IMR-90 (cell line): ENCODE measurements at regions not wholly inside any gene's neighbourhood (a gene's known extent, or its start where the extent isn't known, plus 50 kb on each side); places are given as distances from the start of the nearest gene placed in this dataset.

Experiments
- ATAC-seq: fragments of 200-7000 bp; cut with Tn5 transposase; 2 replicates; pipeline ENCODE4 v1.9.1; 2020; ENCODE audit warnings: low read depth, mild to moderate bottlenecking, moderate library complexity
- BruUV-seq: library from RNA; stranded (reverse); fragments of 400-500 nt; replicated peaks from 2 replicates; lab custom pipeline; 2021; lab: Mats Ljungman, UMichigan
- CTCF ChIA-PET: fragments of 300-600 bp; formaldehyde crosslinking; extraction: SDS; loops from one replicate; lab custom pipeline; 2021; ENCODE audit warnings: antibody characterized with exemption; lab: Yijun Ruan, JAX
- POLR2A ChIA-PET: fragments of 300-600 bp; sonication (Branson Sonifier 250); formaldehyde crosslinking; loops from one replicate; lab custom pipeline; 2022; ENCODE audit warnings: antibody characterized with exemption; ENCODE audit not compliant: unreplicated experiment; lab: Charles Lee
- DNase-seq: peaks from one replicate; pipeline ENCODE4 v3.0.0; 2013
- H2AFZ ChIP-seq: replicated peaks from 2 replicates; pipeline ENCODE3; 2013; ENCODE audit warnings: low read length, mild to moderate bottlenecking; ENCODE audit not compliant: poor library complexity
- H2AK5ac ChIP-seq: 2 replicates; pipeline ENCODE4 v1.6.1; 2013; ENCODE audit warnings: low read depth, low read length, inconsistent platforms
- H2AK9ac ChIP-seq: replicated peaks from 2 replicates; pipeline ENCODE3; 2013; ENCODE audit warnings: mild to moderate bottlenecking, low read depth, low read length, moderate library complexity; ENCODE audit not compliant: poor library complexity
- H2BK120ac ChIP-seq: 2 replicates; pipeline ENCODE4 v1.6.1; 2013; ENCODE audit warnings: low read depth, low read length, inconsistent platforms
- H2BK15ac ChIP-seq: 3 replicates; pipeline ENCODE4 v1.6.1; 2013; ENCODE audit warnings: low read depth, low read length, inconsistent platforms
- H2BK20ac ChIP-seq: 2 replicates; pipeline ENCODE4 v1.6.1; 2013; ENCODE audit warnings: low read depth, mild to moderate bottlenecking, inconsistent platforms, low read length, moderate library complexity
- H2BK5ac ChIP-seq: 2 replicates; pipeline ENCODE4 v1.6.1; 2013; ENCODE audit warnings: mild to moderate bottlenecking, low read depth, low read length, inconsistent platforms; ENCODE audit not compliant: poor library complexity, severe bottlenecking
- H3K14ac ChIP-seq: replicated peaks from 2 replicates; pipeline ENCODE4 v1.6.1; 2013; ENCODE audit warnings: low read depth, low read length, inconsistent platforms
- H3K18ac ChIP-seq: 2 replicates; pipeline ENCODE4 v1.6.1; 2013; ENCODE audit warnings: low read depth, low read length, control low read depth
- H3K23ac ChIP-seq: 2 replicates; pipeline ENCODE4 v1.6.1; 2013; ENCODE audit warnings: low read depth, low read length, inconsistent platforms
- H3K27ac ChIP-seq: 2 replicates; pipeline ENCODE4 v1.5.1; 2013; ENCODE audit warnings: mild to moderate bottlenecking, control low read depth, low read length; ENCODE audit not compliant: insufficient read depth
- H3K27me3 ChIP-seq: 2 replicates; pipeline ENCODE4 v1.6.1; 2013; ENCODE audit warnings: low read length; ENCODE audit not compliant: control insufficient read depth, insufficient read depth
- H3K36me3 ChIP-seq: 2 replicates; pipeline ENCODE4 v1.6.1; 2013; ENCODE audit warnings: low read length, mixed read lengths; ENCODE audit not compliant: control insufficient read depth, insufficient read depth
- H3K4ac ChIP-seq: 2 replicates; pipeline ENCODE4 v1.6.1; 2013; ENCODE audit warnings: low read depth, low read length, inconsistent platforms
- H3K4me1 ChIP-seq: 2 replicates; pipeline ENCODE4 v1.6.1; 2013; ENCODE audit warnings: low read length, mixed read lengths; ENCODE audit not compliant: control insufficient read depth, insufficient read depth
- H3K4me2 ChIP-seq: 2 replicates; pipeline ENCODE4 v1.6.1; 2013; ENCODE audit warnings: low read depth, mild to moderate bottlenecking, control low read depth, low read length, moderate library complexity
- H3K4me3 ChIP-seq: 2 replicates; pipeline ENCODE4 v1.5.1; 2013; ENCODE audit warnings: low read depth, mild to moderate bottlenecking, control low read depth, low read length, moderate library complexity; ENCODE audit not compliant: insufficient read depth
- H3K56ac ChIP-seq: 2 replicates; pipeline ENCODE4 v1.6.1; 2013; ENCODE audit warnings: low read length, inconsistent platforms; ENCODE audit not compliant: insufficient read depth; ENCODE audit errors: extremely low read depth
- H3K79me1 ChIP-seq, 2 experiments: 2 replicates each; pipeline ENCODE4 v1.6.1; 2013; ENCODE audit warnings: low read length in 2 of 2, inconsistent platforms in 1 of 2, low read depth in 1 of 2
- H3K9ac ChIP-seq: 2 replicates; pipeline ENCODE4 v1.6.1; 2013; ENCODE audit warnings: low read depth, low read length, control low read depth
- H3K9me1 ChIP-seq: 2 replicates; pipeline ENCODE4 v1.6.1; 2013; ENCODE audit warnings: low read length, inconsistent platforms; ENCODE audit not compliant: insufficient read depth
- H3K9me3 ChIP-seq: 2 replicates; pipeline ENCODE4 v1.6.1; 2013; ENCODE audit warnings: low read length; ENCODE audit not compliant: control insufficient read depth, insufficient read depth
- H4K20me1 ChIP-seq: 2 replicates; pipeline ENCODE4 v1.6.1; 2013; ENCODE audit warnings: low read length, inconsistent platforms; ENCODE audit not compliant: insufficient read depth
- H4K5ac ChIP-seq: 2 replicates; pipeline ENCODE4 v1.6.1; 2013; ENCODE audit warnings: mild to moderate bottlenecking, low read depth, low read length, control low read depth
- H4K8ac ChIP-seq, 2 experiments: 2 replicates each; pipeline ENCODE4 v1.6.1; 2013; ENCODE audit warnings: low read depth in 2 of 2, low read length in 2 of 2, control low read depth in 1 of 2, inconsistent platforms in 1 of 2
- H4K91ac ChIP-seq: 2 replicates; pipeline ENCODE4 v1.6.1; 2013; ENCODE audit warnings: low read depth, low read length, inconsistent platforms; ENCODE audit not compliant: insufficient read depth
- CTCF ChIP-seq: conservative IDR thresholded peaks from 2 replicates; pipeline ENCODE4 v1.5.1; 2012; ENCODE audit warnings: mild to moderate bottlenecking, low read depth, low read length, improper control_type of control experiment
- FOS ChIP-seq: fragments of 150-350 bp; IDR thresholded peaks from 2 replicates; pipeline ENCODE4 v1.6.1; 2016; ENCODE audit warnings: low read depth, low read length
- MAZ ChIP-seq: IDR thresholded peaks from 2 replicates; pipeline ENCODE4 v1.6.1; 2012; ENCODE audit warnings: low read depth, mild to moderate bottlenecking, low read length, improper control_type of control experiment, moderate library complexity, borderline replicate concordance
- MXI1 ChIP-seq: IDR thresholded peaks from 2 replicates; pipeline ENCODE4 v1.6.1; 2012; ENCODE audit warnings: low read depth, mild to moderate bottlenecking, low read length, moderate library complexity, borderline replicate concordance
- WGBS, 2 experiments: methylation state at CpG; one replicate each; pipeline versions ENCODE4 v1.1.5 to v1.1.7; 2013; ENCODE audit warnings: missing lambda C conversion rate in 2 of 2; ENCODE audit not compliant: insufficient read length in 1 of 2; ENCODE audit errors: extremely low coverage in 2 of 2; 5-methylcytosine and 5-hydroxymethylcytosine counted together
- dilution Hi-C: fragments of 300-500 bp; cut with HindIII; formaldehyde crosslinking; loops from one replicate; pipeline ENCODE4 v1.14.3; 2018; ENCODE audit warnings: low sequenced_read_pairs; ENCODE audit not compliant: unreplicated experiment
- in situ Hi-C: fragments of 300-500 bp; cut with MboI; formaldehyde crosslinking; loops from 3 replicates; pipeline ENCODE4 v1.14.3; 2019; ENCODE audit warnings: low sequenced_read_pairs, inconsistent platforms, mixed read lengths
- intact Hi-C: fragments of 100-400 bp; cut with micrococcal nuclease; formaldehyde crosslinking; loops from 2 replicates; pipeline ENCODE4 v1.10.0; 2022

GRCh38 chr5:10854506-10855277, 93.7 kb upstream of the DAP start (continued):
- TF ChIP-seq MAZ = no peak

GRCh38 chr5:10853154-10853553, 92.1 kb upstream of the DAP start:
- ATAC-seq (no peak), DNase-seq (no peak)
- no TSS peak for BruUV-seq
- Histone ChIP-seq H3K23ac (no peak overlapping the region), H3K79me1 (no peaks in the 10 kb centered on the region), H2BK5ac (no peak overlapping the region), H3K9me3 (no peaks in the 10 kb centered on the region), H2AK9ac (no peak overlapping the region), H3K4ac (no peak overlapping the region), H3K4me2 (no peak overlapping the region), H2BK15ac (no peak overlapping the region), H3K9me1 (peaks cover 18% of the 10 kb centered on the region), H3K18ac (no peak overlapping the region), H2BK120ac (no peak overlapping the region), H4K20me1 (no peaks in the 10 kb centered on the region), H3K36me3 (no peaks in the 10 kb centered on the region), H3K27me3 (no peaks in the 10 kb centered on the region), H3K14ac (no peak overlapping the region), H4K91ac (no peak overlapping the region), H2AFZ (no peak overlapping the region), H3K4me3 (no peak overlapping the region), H3K4me1 (peaks cover 13% of the 10 kb centered on the region), H4K8ac (no peak overlapping the region; a peak in 1 of 4 replicates), H2BK20ac (no peak overlapping the region), H2AK5ac (peak overlapping the region; percentile 50), H3K27ac (no peak overlapping the region), H3K9ac (no peak overlapping the region), H3K56ac (no peak overlapping the region), H4K5ac (no peak overlapping the region)
- no CpG with 5 or more reads among the region's 3 CpGs for WGBS, 2 experiments
- CTCF ChIA-PET = interaction anchor here (0.7 to 1.1 kb wide), 3 partner anchors 38 to 151 kb away, joined by 3 to 4 read pairs (median 3); no protein-coding TSS in a partner anchor
- POLR2A ChIA-PET = no interaction called here
- in situ Hi-C loops (loop anchor here (10.0 kb wide), 1 partner anchor 398 kb away; no protein-coding TSS in a partner anchor), intact Hi-C loops (no loop called here), dilution Hi-C loops (no loop called here)
- TF ChIP-seq MXI1 (no peak), CTCF (no peak), FOS (no peak)
